Transverse colon (tissue), 3 donors: ENCODE measurements at regions not wholly inside any gene's neighbourhood (a gene's known extent, or its start where the extent isn't known, plus 50 kb on each side); places are given as distances from the start of the nearest gene placed in this dataset.

Source experiments
- CTCF ChIP-seq, 5 experiments: fragments of 200-600 bp in 3 of 5; fragments of 450-650 bp in 2 of 5; sonication (generic) in 3 of 5; IDR thresholded peaks; 1 replicate in 2 of 5; 2 replicates in 3 of 5; pipeline ENCODE4 v1.5.1; 2016 to 2017; ENCODE audit warnings: antibody characterized with exemption in 5 of 5, inconsistent platforms in 3 of 5, mild to moderate bottlenecking in 2 of 5, moderate library complexity in 1 of 5
- POLR2A ChIP-seq: fragments of 450-650 bp; IDR thresholded peaks from one replicate; pipeline ENCODE4 v1.6.1; 2016; ENCODE audit warnings: antibody characterized with exemption, mild to moderate bottlenecking, moderate library complexity

GRCh38 chr11:24153337-24153736, 343.5 kb upstream of the LUZP2 start:
- no peak for TF ChIP-seq CTCF (IDR thresholded peaks at IDR 0.05)
- no peak for TF ChIP-seq POLR2A
